SKM-1 treated with dmso at 0.1 percent for 144 hours (cell line): ENCODE measurements at regions not wholly inside any gene's neighbourhood (a gene's known extent, or its start where the extent isn't known, plus 50 kb on each side); places are given as distances from the start of the nearest gene placed in this dataset.
"Not testable (repeated sequence)": the region's sequence is repeated elsewhere in the genome, so short reads cannot be mapped to it uniquely, and the experiment has no call there.

Experiments
- DNase-seq: peaks from one replicate; lab custom pipeline; 2025; ENCODE audit not compliant: unreplicated experiment; lab: John Stamatoyannopoulos, UW

GRCh38 chr2:235105821-235106359 lies 154.1 kb downstream of the SH3BP4 start:
- DNase-seq = no peak

DNA sequence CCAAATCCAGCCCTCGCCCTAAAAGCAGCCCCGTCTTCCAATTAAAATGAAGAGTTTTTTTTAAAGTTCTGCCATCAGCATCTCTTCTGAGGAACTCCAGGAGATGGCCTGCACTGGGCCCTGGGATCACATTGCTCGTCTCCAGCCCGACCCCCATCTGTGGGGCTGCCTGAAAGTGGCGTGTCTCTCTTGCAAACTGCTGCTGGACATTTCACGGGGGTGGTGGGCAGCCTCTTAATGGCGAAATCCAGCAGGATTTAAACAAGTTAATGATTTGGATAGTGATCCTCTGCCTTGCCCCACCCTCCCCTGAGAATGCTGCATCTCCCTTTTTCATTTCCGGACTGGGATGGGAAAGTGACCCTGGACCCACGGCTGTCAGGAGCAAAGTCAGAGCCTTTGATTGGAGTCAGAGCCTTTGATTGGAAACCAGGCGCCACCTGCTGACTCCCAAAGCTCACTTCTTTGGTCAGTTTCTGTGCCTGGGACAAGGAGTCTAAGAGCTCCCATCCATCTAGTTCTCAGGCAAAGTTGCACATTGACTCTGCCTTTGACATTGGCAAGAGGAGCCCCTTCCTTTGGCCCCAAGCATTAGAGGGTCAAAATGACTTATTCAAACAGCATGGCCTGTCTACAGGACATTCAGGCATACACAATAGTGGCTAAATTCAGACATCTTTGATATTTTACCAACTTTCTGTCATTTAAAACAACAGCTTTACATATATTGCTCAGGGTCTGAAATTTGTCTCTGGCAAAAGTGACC lies 155.2 kb downstream of the SH3BP4 start:
- peak; percentile 7 for DNase-seq

DNA sequence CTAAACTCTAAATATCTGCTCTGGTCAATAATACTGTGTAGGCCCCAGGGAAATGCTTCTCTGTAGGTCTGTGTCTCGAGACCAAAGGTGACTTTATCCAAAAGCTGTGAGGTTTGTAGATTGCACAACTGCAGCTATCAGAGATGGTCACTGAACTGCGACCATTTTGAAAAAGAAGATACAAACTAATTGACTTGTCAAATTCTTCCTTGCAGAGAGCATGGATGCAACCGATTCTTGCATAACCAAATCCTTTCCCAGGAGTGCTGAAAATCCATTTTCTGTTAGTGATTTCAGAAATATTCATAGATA lies 155.8 kb downstream of the SH3BP4 start:
- no peak for DNase-seq

DNA sequence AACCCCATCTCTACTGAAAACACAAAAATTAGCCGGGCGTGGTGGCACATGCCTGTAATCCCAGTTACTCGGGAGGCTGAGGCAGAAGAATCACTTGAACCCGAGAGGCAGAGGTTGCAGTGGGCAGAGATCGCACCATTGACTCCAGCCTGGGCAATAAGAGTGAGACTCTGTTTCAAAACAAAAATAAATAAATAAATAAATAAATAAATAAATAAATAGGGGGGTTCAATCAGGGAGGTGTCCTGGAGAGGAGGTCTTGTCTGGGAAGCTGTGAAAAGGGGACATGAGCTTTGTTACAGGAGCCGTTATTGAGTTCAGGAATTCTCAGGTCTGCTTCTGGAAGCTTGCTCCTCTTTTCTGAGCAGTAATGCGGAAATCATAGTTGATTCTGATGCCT lies 157.7 kb downstream of the SH3BP4 start:
- DNase-seq = not testable (repeated sequence)

DNA sequence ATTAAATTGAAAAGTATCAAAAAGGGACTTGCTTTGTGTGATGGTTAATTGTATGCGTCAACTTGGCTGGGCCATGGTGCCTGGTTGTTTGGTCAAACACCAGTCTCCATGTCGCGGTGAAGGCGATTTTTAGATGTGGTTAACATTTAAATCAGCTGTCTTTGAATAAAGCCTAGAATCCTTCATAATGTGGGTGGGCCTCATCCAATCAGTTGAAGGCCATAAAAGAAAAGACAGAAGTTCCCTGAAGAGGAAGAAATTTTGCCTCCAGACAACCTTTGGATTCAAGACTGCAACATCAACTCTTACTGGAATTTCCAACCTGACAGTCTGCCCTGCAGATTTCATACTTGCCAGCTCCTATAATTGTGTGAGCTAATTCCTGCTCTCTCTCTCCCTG lies 160.5 kb downstream of the SH3BP4 start:
- no peak for DNase-seq

DNA sequence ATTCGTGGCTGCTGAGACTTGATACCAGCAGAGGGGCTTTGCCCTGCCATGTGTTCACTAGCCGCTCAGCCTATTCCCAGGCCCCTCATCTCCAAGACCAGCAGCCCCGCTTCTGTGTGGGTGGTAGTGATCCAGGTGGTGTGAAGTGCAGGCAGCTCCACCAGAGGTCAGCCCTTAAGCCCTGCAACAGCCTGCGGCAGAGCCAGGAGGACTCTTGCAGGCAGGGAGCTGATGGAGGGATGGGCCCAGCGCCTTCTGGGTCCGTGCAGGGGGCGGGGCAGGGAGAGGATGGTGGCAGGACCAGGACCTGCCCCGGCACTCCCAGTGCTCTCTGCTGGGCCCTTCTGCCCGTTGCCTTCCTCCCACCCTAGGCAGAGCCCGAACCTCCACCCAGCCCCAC lies 162.0 kb downstream of the SH3BP4 start:
- DNase-seq = no peak

DNA sequence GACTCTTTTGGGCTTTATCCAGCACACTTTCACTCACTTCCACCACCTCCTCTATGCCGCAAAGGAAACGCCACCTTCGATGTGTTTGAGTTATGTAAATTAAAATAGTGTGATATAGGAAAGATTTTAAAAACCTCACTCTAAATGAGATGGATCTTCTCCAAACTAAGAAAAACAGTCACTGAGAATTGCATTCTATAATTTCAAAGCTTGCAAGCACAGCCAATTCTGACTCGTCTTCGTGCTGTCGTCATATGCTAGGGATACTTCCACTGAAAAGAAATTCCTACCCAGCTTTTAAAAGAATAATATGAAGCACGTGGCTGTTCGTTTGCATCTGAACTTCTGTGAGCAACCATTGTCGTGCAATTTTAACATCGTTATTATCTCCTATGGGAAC lies 162.5 kb downstream of the SH3BP4 start:
- no peak for DNase-seq

GRCh38 chr2:235115521-235115920 lies 163.7 kb downstream of the SH3BP4 start:
- DNase-seq = no peak

DNA sequence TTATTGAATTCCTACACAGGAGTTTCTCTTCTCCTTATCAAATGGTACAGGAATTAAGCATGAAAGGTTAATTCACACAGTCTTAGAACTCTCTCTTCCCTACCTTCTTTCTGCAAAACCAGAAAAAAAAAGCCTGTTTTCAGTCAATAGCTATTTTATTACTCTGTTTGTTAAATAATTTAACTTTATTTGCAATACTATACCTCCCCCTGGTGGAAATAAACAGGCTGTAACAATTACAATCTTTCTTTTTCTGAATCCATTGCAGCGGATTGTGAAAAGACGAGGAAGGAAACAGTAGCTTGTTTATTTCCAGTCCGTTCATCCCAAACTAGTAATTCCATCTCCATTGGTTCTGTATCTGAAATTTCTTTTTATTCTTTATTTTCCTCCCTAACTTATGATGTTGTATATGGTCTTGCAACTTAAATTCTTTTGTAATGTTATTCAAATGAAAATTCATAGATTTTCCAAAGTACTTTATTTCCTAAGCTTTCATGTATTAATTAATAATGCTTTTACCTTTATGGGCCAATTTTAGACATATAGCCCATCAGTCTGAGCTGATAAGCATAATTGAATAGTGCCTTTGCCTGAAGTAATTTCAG lies 165.2 kb downstream of the SH3BP4 start:
- DNase-seq = peak; percentile 8

GRCh38 chr2:235126768-235127167 lies 175.0 kb downstream of the SH3BP4 start:
- DNase-seq = no peak

DNA sequence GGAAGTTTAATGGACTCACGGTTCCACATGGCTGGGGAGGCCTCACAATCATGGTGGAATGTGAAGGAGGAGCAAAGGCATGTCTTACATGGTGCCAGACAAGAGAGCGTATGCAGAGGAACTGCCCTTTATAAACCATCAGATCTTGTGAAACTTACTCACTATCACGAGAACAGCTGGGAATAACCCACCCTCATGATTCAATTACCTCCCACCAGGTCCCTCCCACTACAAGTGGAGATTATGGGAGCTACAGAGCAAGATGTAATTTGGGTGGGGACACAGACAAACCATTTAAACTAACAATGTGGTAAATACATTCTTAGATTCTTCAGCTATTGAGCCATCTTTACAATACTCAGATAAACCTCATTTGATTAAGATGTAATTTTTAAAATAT lies 176.1 kb downstream of the SH3BP4 start:
- no peak for DNase-seq

DNA sequence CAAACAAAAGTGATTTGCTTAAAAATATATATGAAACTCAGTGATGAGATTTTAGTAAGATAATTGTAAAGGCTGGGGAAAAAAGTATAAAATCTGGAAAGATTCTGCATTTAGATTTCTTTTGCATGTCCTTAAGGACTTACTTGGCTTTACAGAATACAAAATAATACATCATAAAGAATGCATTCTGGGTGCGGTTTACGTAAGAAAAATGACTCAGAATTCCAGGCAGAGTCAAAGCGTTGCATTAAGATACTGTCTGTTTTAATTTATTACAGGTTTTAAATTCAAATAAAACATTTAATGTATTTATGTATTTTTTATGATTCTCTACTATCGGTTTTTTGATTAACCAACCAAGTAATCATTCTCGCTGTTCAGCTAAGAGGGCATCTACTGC lies 178.0 kb downstream of the SH3BP4 start:
- DNase-seq = no peak

DNA sequence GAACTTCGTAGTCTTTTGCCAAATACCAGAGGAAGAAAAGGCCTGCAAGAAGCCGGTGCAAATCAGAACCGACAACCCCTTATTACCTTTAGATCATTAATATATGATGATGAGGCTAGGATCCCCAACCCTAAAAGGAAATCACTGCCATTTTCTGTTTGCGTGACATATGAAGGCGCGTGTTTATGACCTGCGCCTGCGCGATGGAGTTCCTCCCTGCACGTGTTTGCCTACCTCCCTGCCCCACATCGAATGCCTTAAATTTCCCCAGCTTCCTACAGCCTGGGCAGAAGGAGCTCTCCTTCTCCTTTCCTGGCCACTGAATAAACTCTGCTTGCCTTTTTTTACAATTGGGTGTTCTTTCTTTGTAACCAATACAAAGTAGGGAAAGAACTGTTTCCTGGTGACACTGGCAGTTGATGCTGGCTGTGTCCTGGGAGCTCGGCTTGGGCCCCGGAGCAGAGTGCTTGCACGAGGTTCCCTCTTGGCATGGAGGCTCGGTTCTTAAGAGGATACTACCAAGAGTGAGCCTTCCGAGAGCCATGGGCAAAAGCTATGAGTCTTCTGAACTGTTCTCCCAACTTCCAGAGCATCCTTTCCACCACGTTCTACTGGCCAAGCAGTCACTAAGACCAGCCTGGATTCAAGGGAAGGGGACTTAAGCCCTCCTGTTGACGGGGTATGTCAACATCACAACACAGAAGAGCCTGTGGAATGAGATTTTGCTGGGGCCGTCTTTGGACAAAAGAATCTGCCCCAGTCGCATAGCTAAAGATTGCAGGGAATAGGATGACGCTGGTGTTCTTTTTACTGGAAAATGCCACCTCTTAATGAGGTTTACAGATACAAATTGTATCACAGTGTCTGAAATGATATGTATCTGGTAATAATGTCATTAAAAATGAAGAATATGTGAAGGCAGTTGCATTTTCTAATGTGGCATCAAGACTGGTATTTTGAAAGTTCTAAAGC lies 179.8 kb downstream of the SH3BP4 start:
- DNase-seq = no peak

- no peak for DNase-seq
Observed at GRCh38 chr2:235132651-235133050, 180.8 kb downstream of the SH3BP4 start.

GRCh38 chr2:235133837-235134236 lies 182.0 kb downstream of the SH3BP4 start:
- no peak for DNase-seq

DNA sequence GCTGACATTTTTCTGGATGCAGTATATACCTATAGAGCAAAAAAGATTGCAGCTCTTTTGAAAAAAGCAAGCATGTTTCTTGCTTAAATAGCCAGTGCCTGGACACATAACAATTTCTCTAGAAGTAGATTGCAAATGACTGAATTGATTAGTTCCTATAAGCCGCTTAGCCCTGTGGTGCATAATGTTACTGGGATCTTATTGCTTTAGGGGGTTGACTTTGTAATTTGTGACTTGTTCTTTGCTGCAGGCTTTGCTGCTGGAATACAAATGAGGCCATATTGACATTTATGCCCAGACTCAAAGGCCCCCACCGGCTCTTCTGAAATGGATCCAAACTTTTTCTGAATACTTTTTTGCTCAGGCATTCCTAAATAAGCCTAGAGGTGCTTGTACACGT lies 182.6 kb downstream of the SH3BP4 start:
- no peak for DNase-seq

- DNase-seq = no peak
Observed at GRCh38 chr2:235135195-235135965, 183.6 kb downstream of the SH3BP4 start.

DNA sequence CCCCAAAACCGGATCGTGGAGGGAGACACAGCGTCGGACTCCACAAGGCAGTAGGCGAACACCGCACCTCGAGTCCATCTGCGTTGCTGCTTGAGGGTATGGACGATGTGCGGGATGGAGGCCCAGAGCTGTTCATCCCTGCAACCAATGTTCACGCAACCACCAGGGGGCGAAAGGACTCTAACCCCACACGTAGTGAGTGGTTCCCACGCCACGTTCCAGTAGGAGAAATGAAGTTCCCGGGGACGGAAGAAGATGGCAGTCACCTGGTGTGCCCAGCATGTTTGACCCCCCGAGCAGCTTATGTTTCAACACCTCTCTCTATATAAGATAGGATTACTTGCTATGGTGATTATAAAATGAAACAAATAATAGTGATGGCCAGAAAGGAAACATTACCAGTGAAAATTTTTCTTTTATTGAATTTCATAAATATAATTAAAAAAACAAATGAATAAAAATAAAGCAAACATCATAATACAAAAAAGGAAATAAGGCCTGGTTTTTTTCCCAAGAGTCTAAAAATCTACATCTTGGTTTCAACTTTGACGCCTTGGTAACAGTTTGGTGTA lies 184.3 kb downstream of the SH3BP4 start:
- peak; percentile 28 for DNase-seq

- DNase-seq = no peak
Observed at GRCh38 chr2:235138339-235138738, 186.5 kb downstream of the SH3BP4 start.

GRCh38 chr2:235139956-235140800 lies 188.4 kb downstream of the SH3BP4 start:
- DNase-seq = no peak
